GM23338 (cell line): ENCODE measurements at regions not wholly inside any gene's neighbourhood (a gene's known extent, or its start where the extent isn't known, plus 50 kb on each side); places are given as distances from the start of the nearest gene placed in this dataset.

Experiments used
- ATAC-seq: fragments of 200-7000 bp; cut with Tn5 transposase; 3 replicates; pipeline ENCODE4 v1.9.1; 2020
- DNase-seq: peaks from one replicate; pipeline ENCODE4 v3.0.0-alpha.2; 2015; ENCODE audit warnings: low spot score
- H2AFZ ChIP-seq: fragments of 200-600 bp; sonication (generic); 2 replicates; pipeline ENCODE4 v1.8.0; 2016; ENCODE audit warnings: antibody characterized with exemption, mild to moderate bottlenecking, moderate library complexity
- H3F3A ChIP-seq: fragments of 200-600 bp; sonication (generic); replicated peaks from 2 replicates; pipeline ENCODE4 v1.8.0; 2017; ENCODE audit warnings: antibody characterized with exemption, mixed run types, low read depth
- H3K27ac ChIP-seq: fragments of 200-600 bp; sonication (generic); 2 replicates; pipeline ENCODE4 v1.6.1; 2016; ENCODE audit warnings: low read depth
- H3K27me3 ChIP-seq: fragments of 200-600 bp; sonication (generic); 2 replicates; pipeline ENCODE4 v1.8.0; 2016; ENCODE audit warnings: mild to moderate bottlenecking, mixed run types, moderate library complexity; ENCODE audit not compliant: insufficient read depth
- H3K36me3 ChIP-seq: fragments of 200-600 bp; sonication (generic); 2 replicates; pipeline ENCODE4 v1.8.0; 2016; ENCODE audit warnings: mild to moderate bottlenecking; ENCODE audit not compliant: insufficient read depth
- H3K4me1 ChIP-seq: fragments of 200-600 bp; sonication (generic); 2 replicates; pipeline ENCODE4 v1.8.0; 2016; ENCODE audit warnings: mild to moderate bottlenecking, moderate library complexity; ENCODE audit not compliant: insufficient read depth
- H3K4me2 ChIP-seq: fragments of 200-600 bp; sonication (generic); 2 replicates; pipeline ENCODE4 v1.7.1; 2017; ENCODE audit warnings: mixed run types
- H3K4me3 ChIP-seq: fragments of 200-600 bp; sonication (generic); 2 replicates; pipeline ENCODE4 v1.6.1; 2016; ENCODE audit warnings: mixed run types
- H3K79me2 ChIP-seq: fragments of 200-600 bp; sonication (generic); replicated peaks from 2 replicates; pipeline ENCODE4 v1.8.0; 2017; ENCODE audit warnings: mild to moderate bottlenecking; ENCODE audit not compliant: insufficient read depth
- H3K9me2 ChIP-seq: fragments of 200-600 bp; sonication (generic); 2 replicates; pipeline ENCODE4 v1.8.0; 2017; ENCODE audit not compliant: insufficient read depth
- H4K20me1 ChIP-seq: fragments of 200-600 bp; sonication (generic); replicated peaks from 2 replicates; pipeline ENCODE4 v1.8.0; 2017; ENCODE audit warnings: mild to moderate bottlenecking; ENCODE audit not compliant: insufficient read depth
- H3K27ac Mint-ChIP-seq: 2 replicates; pipeline ENCODE4 v1.8.0; 2020; ENCODE audit warnings: inconsistent platforms, mild to moderate bottlenecking, moderate library complexity, mixed read lengths
- H3K27me3 Mint-ChIP-seq: 3 replicates; pipeline ENCODE4 v1.8.0; 2022; ENCODE audit warnings: low read depth, mild to moderate bottlenecking, moderate library complexity, mixed read lengths, inconsistent platforms; ENCODE audit not compliant: insufficient read depth, poor library complexity
- H3K36me3 Mint-ChIP-seq: 3 replicates; pipeline ENCODE4 v1.8.0; 2021; ENCODE audit warnings: low read depth, mild to moderate bottlenecking, inconsistent platforms, moderate library complexity, mixed read lengths
- H3K4me1 Mint-ChIP-seq: 3 replicates; pipeline ENCODE4 v1.8.0; 2020; ENCODE audit warnings: mild to moderate bottlenecking, inconsistent platforms, mixed read lengths
- H3K4me3 Mint-ChIP-seq: 3 replicates; pipeline ENCODE4 v1.8.0; 2021; ENCODE audit warnings: moderate library complexity, mild to moderate bottlenecking, inconsistent platforms, mixed read lengths
- H3K9me3 Mint-ChIP-seq: 3 replicates; pipeline ENCODE4 v1.8.0; 2020; ENCODE audit warnings: moderate library complexity, mild to moderate bottlenecking, inconsistent platforms, mixed read lengths
- EZH2 ChIP-seq: fragments of 200-600 bp; sonication (generic); IDR thresholded peaks from one replicate; pipeline ENCODE4 v1.8.0; 2017; ENCODE audit warnings: antibody characterized with exemption, mild to moderate bottlenecking, low read depth; ENCODE audit not compliant: unreplicated experiment
- EZH2phosphoT487 ChIP-seq: fragments of 200-600 bp; sonication (generic); IDR thresholded peaks from one replicate; pipeline ENCODE4 v1.8.1; 2018; ENCODE audit warnings: antibody characterized with exemption; ENCODE audit not compliant: unreplicated experiment
- JUNB ChIP-seq: IDR thresholded peaks from one replicate; pipeline ENCODE4 v1.6.1; 2016; ENCODE audit warnings: antibody characterized with exemption; ENCODE audit not compliant: unreplicated experiment
- NANOG ChIP-seq: IDR thresholded peaks from 2 replicates; pipeline ENCODE4 v1.6.1; 2016; ENCODE audit warnings: antibody characterized with exemption, borderline replicate concordance
- POLR2AphosphoS5 ChIP-seq: IDR thresholded peaks from 2 replicates; pipeline ENCODE4 v1.6.1; 2016; ENCODE audit warnings: antibody characterized with exemption, low read depth
- STAT1 ChIP-seq: IDR thresholded peaks from one replicate; pipeline ENCODE4 v1.6.1; 2016; ENCODE audit warnings: antibody characterized with exemption; ENCODE audit not compliant: unreplicated experiment
- ZNF114 ChIP-seq: fragments of 250-450 bp; sonication (Bioruptor Pico); IDR thresholded peaks from 2 replicates; pipeline ENCODE4 v1.5.0; 2020; ENCODE audit warnings: mild to moderate bottlenecking, moderate library complexity
- ZNF331 ChIP-seq: fragments of 250-450 bp; sonication (Bioruptor Pico); IDR thresholded peaks from 2 replicates; pipeline ENCODE4 v1.5.0; 2020; ENCODE audit warnings: low read depth, mild to moderate bottlenecking, moderate library complexity
- ZNF462 ChIP-seq: fragments of 250-450 bp; sonication (Bioruptor Pico); IDR thresholded peaks from 2 replicates; pipeline ENCODE4 v1.5.0; 2020; ENCODE audit warnings: mild to moderate bottlenecking, moderate library complexity

GRCh38 chr4:82293304-82293703, 80.5 kb downstream of the HNRNPD start (continued):
- no peak for TF ChIP-seq ZNF114 (CRISPR knock-in tag)
- no peak for TF ChIP-seq POLR2AphosphoS5

GRCh38 chr4:82287720-82288119, 86.1 kb downstream of the HNRNPD start:
- Mint-ChIP-seq H3K4me3 (no peak overlapping the region), H3K4me1 (peaks cover 12% of the 10 kb centered on the region; the same call in 2 of the 3 replicates), H3K27ac (no peak overlapping the region), H3K36me3 (no peaks in the 10 kb centered on the region), H3K9me3 (no peaks in the 10 kb centered on the region), H3K27me3 (peaks cover 2% of the 10 kb centered on the region)
- H3K27ac ChIP-seq: no peak overlapping the region
- ATAC-seq (no peak), DNase-seq (no peak)
- no peak overlapping the region for H3K4me3 ChIP-seq
- TF ChIP-seq EZH2phosphoT487 (no peak), ZNF462 (CRISPR knock-in tag) (no peak), ZNF114 (CRISPR knock-in tag) (no peak), JUNB (no peak), EZH2 (no peak), ZNF331 (no peak), NANOG (no peak), STAT1 (no peak)
- no peaks in the 10 kb centered on the region for H4K20me1 ChIP-seq
- H3K36me3 ChIP-seq: no peaks in the 10 kb centered on the region
- H3K79me2 ChIP-seq: no peaks in the 10 kb centered on the region
- H3F3A ChIP-seq: no peaks in the 10 kb centered on the region
- H2AFZ ChIP-seq: no peak overlapping the region
- H3K27me3 ChIP-seq: peaks cover 5% of the 10 kb centered on the region; the same call in 1 of the 2 replicates
- H3K9me2 ChIP-seq: no peaks in the 10 kb centered on the region
- no peak overlapping the region for H3K4me2 ChIP-seq
- 0 out of 2 replicates have a peak, but pooled peaks cover 4% of the 10 kb centered on the region for H3K4me1 ChIP-seq
